ENCODE measurements at regions not wholly inside any gene's neighbourhood (a gene's known extent, or its start where the extent isn't known, plus 50 kb on each side); places are given as distances from the start of the nearest gene placed in this dataset.
A peak's percentile ranks its signal among the peaks of the same experiment; 100 is the strongest.
"Not testable (repeated sequence)": the region's sequence is repeated elsewhere in the genome, so short reads cannot be mapped to it uniquely, and the experiment has no call there.

DNA sequence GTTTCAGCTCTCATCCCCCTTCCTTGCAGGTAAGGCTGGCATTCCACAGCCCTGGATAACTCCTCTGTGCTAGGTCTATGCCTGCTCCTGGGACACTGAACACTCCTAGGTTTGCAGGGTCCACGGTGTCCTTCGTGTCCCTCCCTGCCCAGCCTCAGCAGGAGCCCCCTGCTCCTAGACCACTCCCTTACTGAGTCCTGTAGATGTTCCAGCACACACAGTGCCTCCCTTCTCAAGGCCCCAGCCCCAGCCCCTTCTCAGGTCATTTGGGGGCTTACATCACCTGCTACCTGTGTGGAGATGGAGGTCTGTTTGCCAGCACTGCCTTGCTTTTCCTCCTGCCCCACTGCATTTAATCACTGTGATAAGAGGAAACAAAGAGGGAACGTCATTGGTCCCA lies 146.4 kb upstream of the TNP1 start:
- no peak for DNase-seq (ENCODE audit: low read depth, low spot score)

DNA sequence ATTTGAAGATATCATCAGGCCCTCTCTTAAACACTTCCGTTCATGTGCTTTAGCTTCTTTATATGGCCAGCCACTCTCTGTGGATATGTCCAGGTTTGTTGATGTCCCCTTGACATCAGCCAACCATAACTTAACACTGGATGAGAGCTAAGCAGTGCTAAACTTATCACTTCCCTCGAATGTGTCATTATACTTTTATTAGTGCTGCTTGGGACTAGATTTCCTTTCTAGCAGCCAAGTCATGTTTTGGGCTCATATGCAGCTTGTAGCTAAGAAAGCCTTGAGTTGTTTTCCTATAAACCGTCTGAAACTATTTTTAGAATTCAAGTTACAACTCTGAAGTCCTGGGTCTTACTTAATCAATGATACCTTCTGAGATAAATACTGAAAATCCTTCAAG lies 144.8 kb upstream of the TNP1 start:
- no peak for DNase-seq (ENCODE audit: low read depth, low spot score)

DNA sequence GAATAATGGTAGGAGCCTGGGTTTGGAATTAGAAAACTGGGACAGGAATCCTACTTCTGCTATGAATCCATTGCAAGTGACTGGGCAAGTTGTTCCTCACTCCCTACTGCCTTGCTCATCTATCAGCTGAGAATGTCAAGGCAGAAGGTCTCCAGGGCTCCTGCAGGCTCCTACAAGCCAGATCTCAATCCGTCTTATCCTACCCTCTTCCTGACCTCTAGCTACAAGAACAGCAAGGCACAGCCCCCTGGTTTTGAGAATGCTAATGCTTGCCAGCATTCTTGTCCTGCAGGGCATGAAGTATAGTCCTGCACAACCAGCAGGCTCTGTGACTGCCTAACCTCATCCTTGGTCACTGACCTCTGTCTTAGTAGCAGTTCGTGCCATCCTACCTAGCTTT lies 141.9 kb upstream of the TNP1 start:
- DNase-seq (ENCODE audit: low read depth, low spot score) = no peak

- no peak for DNase-seq (ENCODE audit: low read depth, low spot score)
Measured at GRCh38 chr2:217000406-217000805, 140.5 kb upstream of the TNP1 start.

GRCh38 chr2:216996279-216996845 lies 136.5 kb upstream of the TNP1 start:
- DNase-seq (ENCODE audit: low read depth, low spot score) = no peak

DNA sequence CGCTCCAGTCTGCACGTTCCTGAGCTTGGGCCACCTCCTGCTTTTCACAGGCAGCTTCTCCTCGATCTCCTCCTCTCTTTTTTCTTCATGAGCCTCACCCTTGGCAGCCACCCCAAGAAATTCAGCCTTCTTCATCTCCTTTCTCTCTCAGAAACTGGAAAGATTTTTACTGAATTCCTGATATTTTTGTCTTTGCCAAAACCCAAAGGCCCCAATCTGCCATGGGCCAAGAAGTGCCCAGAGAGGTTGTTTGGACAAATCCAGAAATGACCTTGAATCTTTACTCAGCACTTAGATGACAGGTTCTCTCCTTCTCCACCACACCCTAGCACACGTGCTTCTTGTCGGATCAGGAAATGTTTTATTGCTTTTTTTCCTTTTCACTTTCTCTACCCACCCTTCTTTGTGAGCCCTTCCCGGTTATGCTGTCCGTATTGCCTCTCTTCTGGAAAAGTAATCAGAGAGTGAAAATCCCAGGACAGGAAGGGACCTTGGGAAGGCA lies 134.5 kb upstream of the TNP1 start:
- no peak for DNase-seq (ENCODE audit: low read depth, low spot score)

DNA sequence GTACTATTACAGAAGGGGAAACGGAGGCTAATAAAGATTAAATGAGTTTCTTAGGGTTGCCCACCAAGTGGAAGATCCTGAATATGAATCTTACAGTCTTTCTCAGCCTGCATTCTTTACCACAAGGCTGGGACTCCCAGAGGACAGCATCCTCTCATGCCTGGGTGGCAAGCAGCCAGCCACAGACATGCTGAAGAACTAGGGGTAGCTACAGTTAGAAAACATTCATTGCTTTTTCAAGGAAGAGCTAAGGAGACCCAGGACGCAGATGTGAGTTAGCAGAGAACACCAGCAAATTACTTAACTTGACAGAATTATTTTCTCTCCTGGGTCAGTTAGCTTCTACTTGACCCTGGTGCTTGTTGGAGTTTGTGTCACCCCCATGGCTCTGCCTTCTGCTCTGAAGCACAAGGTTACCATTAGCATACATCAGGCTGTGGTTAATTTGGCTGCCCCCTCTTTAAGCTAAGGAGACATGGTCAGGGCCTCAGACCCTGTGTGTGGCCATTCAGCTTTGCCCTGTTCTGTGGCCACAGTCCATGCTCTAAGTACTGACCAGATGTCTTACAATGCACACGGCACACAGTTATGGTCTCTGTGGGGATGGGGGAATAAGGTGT lies 132.3 kb upstream of the TNP1 start:
- no peak for DNase-seq (ENCODE audit: low read depth, low spot score)

DNA sequence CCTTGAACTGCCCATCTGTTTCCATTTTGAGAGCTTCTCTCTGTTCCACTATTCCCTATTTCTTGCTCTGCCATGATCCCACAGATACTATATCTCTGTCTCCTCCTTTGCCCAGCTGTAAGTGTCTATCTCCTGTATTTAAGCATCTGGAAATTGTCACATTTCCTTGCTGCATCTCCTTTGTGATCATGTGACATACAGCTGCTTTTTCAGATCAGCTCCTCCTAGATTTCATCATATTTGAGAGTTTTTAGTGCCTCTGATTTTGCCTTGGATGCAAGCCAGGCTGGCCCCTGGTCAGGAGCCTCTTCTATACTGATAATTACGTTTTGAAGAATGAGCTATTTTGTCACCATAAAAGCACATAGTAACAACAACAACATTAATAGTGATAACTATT lies 131.7 kb upstream of the TNP1 start:
- no peak for DNase-seq (ENCODE audit: low read depth, low spot score)

DNA sequence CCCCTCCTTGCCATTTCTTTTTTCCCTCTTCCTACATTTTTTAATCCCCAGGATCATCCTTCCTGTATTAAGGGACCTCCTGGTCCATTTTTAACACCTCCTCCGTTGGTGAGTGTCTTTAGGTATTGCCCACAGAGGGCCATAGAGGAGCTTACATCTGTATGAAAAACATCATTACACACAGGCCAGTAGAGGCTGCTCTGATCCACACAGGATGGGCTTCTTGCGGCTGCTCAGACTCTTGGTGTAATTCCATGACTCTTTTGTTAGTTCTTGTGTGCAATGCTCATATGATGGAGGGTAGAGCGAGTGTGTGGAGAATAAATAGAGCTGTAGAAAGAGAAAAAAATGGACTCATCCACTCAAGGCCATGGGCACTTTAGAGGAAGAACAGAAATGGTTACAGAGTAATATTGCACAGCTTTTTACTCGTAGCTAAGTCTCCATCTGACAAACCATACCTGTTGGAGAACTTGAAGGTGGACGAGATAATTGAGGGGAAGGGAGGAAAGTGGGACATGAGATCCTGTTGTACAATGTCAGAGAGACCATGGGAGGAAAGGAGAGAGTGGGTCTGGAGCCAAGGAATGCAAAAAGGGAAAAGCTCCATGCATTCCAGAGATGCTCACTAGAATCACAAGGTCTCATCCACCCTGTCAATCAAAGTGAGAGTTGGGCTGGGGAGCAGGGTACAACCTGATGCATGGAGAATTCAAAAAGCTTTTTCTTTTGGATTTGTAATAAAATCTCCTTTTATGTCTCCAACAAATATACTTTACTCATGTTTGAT lies 129.7 kb upstream of the TNP1 start:
- DNase-seq (ENCODE audit: low read depth, low spot score) = no peak

GRCh38 chr2:216987252-216987821 lies 127.5 kb upstream of the TNP1 start:
- DNase-seq (ENCODE audit: low read depth, low spot score) = no peak

- DNase-seq (ENCODE audit: low read depth, low spot score) = peak; percentile 95
Measured at GRCh38 chr2:216985658-216986141, 125.8 kb upstream of the TNP1 start.

DNA sequence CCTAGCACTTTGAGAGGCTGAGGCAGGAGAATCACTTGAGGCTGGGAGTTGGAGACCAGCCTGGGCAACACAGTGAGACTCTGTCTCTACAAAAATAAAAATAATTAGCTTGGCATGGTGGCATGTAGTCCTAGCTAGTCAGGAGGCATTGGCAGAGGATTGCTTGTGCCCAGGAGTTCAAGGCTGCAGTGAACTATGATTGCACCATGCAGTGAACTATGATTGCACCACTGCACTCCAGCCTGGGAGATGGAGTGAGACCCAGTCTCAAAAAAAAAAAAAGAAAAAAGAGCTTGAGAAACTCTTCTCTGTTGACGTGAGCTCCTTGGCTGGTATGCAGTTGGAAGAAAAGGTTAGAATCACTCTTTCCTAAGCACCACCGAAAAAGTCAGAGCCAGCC lies 125.1 kb upstream of the TNP1 start:
- no peak for DNase-seq (ENCODE audit: low read depth, low spot score)

- not testable (repeated sequence) for DNase-seq (ENCODE audit: low read depth, low spot score)
Measured at GRCh38 chr2:216981951-216982350, 122.1 kb upstream of the TNP1 start.

GRCh38 chr2:216980510-216980909 lies 120.6 kb upstream of the TNP1 start:
- not testable (repeated sequence) for DNase-seq (ENCODE audit: low read depth, low spot score)

DNA sequence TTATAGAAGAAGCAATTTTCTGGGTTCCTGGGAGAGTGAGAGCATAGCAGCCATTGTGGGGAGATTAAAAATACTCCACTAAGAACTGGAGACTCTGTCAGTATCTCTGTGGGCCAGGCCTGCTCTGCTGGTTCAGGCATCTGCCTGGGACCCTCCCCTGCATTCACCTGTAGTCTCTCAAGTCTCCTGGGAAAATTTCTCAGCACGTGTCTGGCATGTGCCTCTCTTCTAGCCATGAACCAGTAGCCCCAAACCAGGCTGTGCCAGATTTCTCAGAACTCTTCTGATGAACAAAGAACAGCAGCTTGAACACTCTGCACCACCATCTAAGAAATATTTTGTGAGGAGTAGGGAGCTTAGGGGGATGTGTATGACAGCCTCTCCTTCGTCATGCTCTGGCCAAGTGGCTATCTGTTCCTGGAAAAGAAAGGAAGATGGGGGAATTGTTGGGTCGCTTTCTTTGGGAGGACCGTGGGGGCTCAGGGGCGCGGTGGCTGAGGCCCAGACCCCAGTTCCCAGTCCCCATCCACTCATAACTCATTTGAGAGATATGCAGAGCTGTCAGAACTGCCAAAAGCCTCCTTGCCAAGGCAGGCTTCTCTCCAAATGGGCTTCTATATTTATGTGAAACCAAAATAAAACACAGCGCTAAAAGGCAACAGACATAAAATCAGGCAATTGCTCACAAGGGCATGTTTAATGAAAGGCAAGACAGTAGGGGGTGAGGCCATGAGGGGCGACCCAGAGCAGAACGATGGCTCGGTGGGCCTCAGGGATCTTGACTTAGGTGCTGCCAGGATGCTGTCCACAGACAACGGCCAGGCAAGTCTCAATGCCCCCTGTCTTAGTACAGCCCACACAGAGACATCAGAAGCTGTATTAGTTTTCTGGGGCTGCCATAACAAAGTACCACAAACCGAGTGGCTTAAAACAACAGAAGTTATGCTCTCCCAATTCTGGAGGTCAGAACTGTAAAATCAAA lies 114.7 kb upstream of the TNP1 start:
- DNase-seq (ENCODE audit: low read depth, low spot score) = no peak

DNA sequence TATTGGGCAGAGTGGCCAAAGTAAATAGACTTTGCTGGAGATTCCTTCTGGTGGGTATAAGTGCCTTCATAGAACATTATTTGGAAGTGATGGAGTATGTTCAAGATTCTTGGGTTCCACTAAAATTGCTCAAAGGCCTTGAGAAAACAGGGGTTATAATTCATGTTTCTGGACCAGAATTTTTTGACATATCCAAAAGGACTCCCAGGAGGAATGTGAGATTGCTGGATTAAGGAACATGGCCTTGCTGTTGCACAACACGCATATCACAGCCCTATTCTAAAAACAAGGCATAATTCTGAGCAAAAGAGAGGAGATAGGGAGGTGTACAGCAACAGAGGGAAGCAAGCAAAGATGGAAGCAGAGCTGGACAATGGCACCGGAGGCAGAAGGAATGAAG lies 111.7 kb upstream of the TNP1 start:
- DNase-seq (ENCODE audit: low read depth, low spot score) = no peak

- DNase-seq (ENCODE audit: low read depth, low spot score) = no peak
Measured at GRCh38 chr2:216970359-216970915, 110.6 kb upstream of the TNP1 start.

DNA sequence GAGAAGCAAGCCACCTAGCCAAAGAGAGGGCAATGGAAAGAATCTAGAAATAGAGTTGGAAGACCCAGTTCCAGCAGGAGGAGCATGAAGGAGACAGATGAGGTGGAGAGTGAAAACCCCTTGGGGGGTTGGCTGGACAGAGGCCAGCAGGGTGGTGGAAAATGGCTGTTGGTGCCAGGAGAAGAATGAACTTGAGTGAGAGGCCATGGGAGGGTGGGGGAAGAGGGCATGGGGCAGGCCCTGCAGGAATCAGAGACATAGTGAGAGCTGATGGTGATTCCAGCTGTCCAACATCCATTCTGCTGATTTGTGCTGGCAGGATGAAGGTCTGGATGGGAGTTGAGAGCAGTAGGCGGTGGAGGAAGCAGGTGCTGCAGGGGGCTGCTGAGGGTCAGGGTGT lies 108.0 kb upstream of the TNP1 start:
- no peak for DNase-seq (ENCODE audit: low read depth, low spot score)

GRCh38 chr2:216960671-216961268 lies 100.9 kb upstream of the TNP1 start:
- DNase-seq (ENCODE audit: low read depth, low spot score) = no peak

DNA sequence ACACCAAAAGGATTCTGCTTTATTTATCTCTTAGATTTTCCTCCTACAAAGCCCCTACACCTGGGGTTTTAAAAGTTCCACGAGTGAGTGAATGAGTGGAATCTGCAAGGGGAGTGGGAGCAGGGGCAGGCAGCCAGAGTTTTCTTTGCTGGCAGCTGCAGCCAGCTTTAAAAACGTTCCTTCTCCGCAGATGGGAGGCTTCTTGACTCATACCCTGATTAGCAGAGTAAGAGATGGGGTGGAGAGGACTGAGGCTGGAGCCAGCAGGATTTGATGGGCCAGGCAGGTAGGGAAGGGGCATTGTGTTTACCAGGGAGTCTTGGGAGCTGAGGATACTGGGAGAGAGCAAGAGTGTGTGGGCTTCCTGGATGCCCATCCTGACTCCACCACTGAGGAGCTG lies 99.6 kb upstream of the TNP1 start:
- DNase-seq (ENCODE audit: low read depth, low spot score) = no peak
